Posterior vena cava (tissue), 2 donors: ENCODE measurements at regions not wholly inside any gene's neighbourhood (a gene's known extent, or its start where the extent isn't known, plus 50 kb on each side); places are given as distances from the start of the nearest gene placed in this dataset.
"Not testable (repeated sequence)": the region's sequence is repeated elsewhere in the genome, so short reads cannot be mapped to it uniquely, and the experiment has no call there.

Experiments
- DNase-seq: peaks from one replicate; pipeline ENCODE4 v3.0.0-alpha.2; 2020; ENCODE audit warnings: low spot score
- intact Hi-C, 2 donors: fragments of 100-400 bp; cut with DNase I; formaldehyde crosslinking; loops; one replicate each; pipeline versions ENCODE4 v1.14.1 to v1.14.2; 2022 to 2023
- donor health status: DM: yes; HTN: yes; CAD: no.
- donor health status: DM: yes; HTN: yes; CAD: no.

DNA sequence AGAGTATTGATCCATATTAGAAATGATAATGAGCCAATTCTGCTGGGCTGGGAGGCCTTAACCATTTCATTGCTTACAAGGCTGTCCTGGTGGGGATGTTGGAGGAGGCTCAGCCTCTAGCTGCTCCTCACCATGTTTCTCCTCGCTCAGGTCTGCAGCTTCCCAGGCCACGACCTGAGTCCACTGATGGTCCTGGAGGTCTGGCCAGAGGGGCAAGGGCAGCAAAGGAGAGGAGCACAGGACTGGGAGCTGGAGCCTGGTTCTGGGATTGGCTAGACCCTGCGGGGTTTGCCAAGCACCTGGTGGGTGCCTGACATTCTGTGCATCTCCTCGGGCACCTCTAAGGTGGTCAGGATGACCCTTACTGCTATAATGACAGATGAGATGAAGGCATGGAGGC, 92.6 kb downstream of the KIF26A start:
- intact Hi-C loops = no loop called here
- peak; percentile 37 for DNase-seq

DNA sequence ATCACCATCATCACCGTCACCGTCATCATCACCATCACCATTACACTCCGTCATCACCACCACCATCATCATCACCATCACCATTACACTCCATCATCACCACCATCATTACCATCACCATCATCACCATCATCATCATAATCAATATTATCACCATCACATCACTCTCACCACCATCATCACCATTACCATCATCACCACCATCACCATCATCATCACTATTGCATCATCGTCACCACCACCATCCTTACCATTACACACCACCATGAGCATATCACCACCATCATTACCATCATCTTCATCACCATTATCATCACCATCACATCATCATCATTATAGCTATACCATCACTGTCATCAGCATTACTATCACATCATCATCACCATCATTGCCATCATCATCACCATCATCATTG, 93.7 kb downstream of the KIF26A start:
- intact Hi-C loops = no loop called here

DNA sequence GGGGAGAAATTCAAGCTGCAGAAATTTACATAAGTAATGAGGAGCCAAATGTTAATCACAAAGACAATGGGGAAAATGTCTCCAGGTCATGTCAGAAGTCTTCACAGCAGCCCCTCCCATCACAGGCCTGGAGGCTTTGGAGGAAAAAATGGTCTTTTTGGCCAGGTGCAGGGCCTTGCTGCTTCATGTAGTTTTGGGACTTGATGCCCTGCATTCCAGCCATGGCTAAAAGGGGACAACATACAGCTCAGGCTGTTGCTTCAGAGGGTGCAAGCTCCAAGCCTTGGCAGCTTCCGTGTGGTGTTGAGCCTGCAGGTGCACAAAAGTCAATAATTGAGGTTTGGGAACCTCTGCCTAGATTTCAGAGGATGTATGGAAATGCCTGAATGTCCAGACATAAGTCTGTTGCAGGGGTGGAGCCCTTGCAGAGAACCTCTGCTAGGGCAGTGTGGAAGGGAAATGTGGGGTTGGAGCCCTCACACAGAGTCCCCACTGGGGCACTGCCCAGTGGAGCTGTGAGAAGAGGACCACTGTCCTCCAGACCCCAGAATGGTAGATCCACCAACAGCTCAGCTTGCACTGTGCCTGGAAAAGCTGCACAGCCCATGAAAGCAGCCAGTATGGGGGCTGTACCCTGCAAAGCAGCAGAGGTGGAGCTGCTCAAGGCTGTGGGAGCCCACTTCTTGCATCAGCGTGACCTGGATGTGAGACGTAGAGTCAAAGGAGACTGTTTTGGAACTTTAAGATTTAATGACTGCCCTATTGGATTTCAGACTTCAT, 95.8 kb downstream of the KIF26A start:
- DNase-seq = peak; percentile 71
- intact Hi-C loops = not testable (repeated sequence)

More for the DNA sequence above, 93.7 kb downstream of the KIF26A start:
- no peak for DNase-seq

DNA sequence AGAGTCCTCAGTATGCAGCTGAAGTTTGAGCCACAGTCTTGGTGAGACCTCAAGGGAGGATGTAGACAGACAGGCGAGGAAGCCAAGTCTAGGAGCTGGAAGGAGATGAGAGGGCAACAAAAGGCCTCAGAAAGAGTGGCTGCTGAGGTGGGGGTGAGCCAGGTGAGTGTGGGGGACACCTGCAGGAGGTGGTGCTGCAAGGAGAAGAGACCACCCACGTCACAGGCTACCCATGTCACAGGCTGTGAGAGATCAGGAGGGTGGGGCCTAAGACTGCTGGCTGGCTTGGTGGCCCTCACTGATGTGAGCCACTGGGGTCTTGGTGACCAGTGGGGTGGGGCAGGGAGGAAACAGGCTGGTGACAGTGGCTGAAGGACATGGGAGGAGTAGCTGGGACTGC, 97.3 kb downstream of the KIF26A start:
- DNase-seq = peak; percentile 38
- intact Hi-C loops = no loop called here

DNA sequence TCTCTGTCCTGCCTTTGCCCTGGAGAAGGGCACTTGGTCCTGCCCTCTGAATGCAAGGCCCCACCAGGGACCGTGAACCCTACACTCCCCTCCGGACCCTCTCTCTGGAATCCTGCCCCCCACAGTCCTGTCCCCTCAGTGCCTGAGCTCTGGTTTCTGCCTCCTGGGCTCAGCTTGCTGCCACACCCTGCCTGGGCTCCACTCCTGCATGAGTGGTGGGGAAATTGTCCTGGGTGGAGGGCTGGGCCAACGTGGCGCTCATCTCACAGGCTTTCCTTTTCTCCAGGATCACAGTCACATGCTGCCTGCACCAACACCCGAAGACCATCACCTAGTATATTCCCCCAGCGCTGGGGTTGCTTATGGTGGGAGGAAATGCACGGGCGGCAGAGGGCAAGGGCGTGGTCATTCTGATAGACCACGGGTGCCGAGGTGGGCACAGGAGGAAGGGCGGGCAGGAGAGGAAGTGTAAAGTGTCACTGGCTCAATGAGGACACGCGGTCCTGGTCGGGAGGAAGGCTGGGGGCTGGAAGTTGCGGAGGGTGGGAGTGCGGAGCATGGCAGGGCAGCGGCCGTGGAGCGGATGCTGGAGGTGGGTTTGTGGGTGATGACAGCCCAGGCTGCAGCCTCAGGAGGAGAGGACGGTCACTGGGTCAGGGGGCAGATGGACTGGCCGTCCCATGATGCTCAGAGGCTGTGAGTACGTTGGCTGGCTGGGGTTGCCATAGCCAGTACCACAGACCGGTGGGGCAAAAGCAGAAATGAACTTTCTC, 99.5 kb downstream of the KIF26A start:
- intact Hi-C loops = no loop called here
- no peak for DNase-seq

DNA sequence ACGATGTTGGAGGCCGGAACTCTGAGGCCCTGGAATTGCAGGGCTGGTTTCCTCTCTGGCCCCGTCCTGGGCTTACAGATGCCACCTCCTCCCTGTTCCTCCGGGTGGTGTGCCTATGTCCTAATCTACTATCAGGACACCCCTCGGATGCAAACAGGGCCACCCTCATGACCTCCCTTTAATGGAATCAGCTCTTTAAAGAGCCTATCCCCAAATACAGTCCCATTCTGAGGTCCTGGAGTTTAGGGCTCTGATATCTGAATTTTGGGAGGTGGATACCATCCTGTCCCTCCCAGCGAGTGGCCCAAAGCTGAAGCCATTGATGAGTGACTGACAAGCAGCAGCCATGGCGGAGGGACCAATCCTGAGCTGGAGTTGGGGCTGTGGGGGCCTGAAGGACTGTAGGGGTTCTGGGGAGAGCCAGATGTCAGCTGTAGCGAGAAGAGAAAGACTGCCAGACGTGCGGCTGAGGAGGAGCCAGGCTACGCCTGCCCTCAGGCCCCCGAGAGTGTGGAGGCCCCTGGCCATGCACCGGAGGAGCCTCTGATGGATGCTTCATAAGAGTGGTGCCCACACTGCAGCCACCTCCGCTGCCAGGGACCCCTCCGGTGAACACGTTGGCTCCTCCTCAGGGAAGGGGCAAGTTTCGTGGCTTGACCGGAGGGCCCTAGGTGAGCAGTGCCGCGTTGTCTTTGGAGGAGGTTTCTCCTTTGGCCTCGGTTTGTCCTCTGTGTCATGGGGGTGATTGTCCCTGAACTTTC, 100.2 kb downstream of the KIF26A start:
- intact Hi-C loops = no loop called here
- peak; percentile 74 for DNase-seq

DNA sequence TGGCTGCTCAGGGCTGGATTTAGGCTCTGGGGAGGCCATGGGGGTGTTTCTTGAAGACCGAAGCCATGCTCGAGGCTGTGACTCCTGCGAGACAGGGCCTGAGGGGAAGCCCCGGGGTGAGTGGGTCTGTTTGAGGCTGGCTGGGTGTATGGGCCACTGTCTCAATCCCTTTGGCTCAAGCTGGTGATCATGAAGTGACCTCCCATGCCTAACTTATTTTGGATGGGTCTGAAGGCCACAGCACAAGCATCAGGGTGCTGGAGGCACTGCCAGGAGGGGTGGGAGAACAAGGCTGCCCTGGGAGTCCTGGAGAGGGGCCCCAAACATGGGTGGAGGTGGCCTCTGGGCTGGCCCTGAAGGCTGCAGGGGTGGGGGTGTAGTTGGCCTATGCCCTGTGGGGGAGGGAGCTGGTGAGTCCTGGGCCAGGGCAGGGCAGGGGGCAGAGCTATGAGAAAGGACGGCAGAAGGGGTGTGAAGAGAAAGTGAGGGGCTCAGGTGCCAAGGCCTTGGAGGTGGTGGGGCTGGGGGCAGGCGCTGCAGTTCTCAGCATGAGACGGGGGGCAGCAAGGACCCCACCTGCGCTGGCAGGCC, 100.9 kb downstream of the KIF26A start:
- DNase-seq = peak; percentile 77
- intact Hi-C loops = no loop called here

DNA sequence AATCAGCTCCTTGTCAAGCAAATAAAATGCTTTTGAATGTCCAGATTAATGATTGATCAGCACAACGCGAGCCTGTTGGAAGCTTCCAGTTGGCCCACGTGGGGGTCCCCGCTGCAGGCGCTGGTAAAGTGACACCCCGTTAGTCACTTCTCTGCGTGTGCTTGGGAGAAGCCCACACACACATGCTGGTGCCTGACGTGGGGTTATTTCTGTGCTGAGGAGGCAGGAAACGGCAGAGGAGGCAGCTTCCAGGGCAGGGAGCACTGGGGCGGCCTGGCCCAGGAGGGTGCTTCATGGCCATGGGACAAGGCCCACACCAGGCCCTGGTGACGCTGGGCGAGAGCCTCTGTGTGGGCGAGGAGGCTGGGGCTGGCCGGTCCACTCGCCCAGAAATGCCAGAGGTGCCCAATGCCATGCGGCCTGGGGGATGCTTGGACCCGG, 101.5 kb downstream of the KIF26A start:
- intact Hi-C loops = no loop called here
- peak; percentile 53 for DNase-seq

DNA sequence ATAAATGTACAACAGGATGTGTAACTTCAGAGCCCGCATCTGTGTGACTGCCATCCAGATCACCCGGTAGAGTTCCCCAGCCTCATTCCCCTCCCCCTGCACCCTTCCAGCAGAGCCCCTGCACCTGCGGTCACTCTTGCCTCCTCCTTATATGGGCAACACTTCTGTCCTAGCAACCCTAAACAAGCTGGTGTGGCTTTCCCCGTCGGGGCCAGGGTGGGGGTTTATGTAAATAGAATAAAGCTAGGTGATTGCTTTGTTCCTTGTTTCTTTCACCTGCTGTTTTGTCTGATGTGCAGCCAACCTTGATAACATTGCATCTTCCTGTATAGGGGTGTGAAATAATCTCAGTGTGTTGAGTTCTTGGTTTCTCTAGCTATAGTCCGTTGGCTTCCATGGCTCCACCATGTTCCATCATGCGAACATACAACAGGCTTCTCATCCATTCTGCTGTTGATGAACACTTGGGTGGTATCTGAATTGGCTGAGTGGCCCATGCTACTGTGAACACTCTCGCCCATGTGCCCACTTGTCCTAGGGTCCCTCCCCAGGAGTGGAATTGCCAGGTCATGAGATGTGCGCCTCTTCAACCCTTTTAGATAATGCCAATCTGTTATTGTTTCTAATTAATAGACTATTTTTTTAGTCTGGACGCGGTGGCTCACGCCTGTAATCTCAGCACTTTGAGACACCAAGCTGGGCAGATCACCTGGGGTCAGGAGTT, 102.2 kb downstream of the KIF26A start:
- peak; percentile 34 for DNase-seq
- intact Hi-C loops = no loop called here

DNA sequence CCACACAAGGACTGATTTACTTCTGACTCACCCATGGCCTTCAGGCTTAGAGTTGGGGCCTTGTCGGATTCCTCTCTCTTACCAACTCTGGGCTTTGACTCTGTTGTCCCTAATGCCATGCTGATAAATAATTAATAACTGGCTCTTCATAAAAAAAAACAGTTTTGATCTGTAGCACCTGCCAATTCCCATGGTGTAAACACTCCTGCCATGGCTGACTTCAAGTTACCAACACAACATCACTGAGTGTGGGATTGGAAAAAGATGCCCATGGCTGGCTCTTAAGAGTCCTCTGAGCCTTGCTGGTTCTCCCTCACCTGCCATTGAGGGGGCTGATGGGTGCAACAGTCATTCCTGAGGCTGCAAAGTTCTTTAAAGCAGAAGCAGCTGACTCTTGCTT, 104.8 kb downstream of the KIF26A start:
- intact Hi-C loops = no loop called here
- DNase-seq = no peak

DNA sequence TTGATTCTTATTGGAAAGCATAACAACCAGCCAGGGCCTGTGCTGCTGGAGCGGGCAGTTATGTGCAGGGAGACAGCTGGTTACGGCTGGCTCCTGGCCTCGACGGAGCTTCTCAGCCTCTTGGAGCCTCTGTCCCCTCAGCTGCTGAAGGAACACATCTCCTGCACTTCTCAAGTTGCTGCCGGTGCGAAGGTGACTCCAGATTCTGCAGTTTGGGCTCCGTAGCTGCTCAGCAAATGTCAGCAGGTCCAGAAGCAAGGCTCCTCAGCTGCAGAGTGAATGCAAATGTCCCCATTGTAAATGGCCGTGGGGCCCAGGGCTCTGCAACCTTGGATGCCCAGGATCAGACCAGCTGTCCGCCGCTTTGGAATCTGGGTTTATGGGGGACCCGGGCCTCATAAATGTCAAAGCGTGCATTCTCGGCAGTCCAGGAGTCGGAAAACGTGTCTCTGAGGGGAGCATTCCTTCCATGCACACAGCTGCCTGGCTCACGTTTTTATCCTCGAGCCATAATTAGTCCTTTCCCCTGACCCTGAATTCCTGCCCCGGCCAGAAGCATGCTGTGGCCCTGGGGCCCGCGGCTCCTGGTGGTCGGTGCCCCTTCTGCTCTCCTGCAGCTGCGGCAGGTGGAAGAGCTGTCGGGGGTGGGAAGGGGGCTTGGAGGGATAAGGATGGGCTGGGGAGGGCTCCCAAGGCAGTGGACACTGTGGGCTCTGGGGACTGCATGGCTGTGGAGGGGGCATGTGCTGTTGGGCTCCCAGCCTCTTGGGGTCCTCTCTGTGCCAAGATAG, 106.0 kb downstream of the KIF26A start:
- intact Hi-C loops = loop anchor here in 1 of 2 donors (5.0 kb wide), 1 partner anchor 1467 kb away; the partner anchor contains the start of gene TRAF3
- peak; percentile 62 for DNase-seq

DNA sequence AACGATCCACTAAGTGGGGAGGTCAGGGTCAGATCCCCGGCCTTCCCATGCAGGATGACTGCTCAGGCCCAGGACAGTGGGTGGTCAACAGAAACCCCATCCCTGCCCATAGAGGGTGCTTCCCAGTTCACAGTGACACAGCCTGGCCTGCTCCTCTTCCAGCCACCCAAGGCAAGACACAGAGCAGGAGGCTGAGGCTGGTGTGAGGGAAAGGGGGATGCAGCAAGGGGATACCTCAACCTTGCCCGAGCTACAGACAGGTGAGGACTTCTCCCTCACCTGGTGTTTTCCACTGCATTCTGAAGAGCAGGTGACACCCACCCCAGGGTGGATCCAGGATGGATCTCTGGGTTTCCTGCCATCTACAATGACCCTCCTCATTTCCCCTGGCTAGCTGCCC, 106.7 kb downstream of the KIF26A start:
- peak; percentile 24 for DNase-seq

DNA sequence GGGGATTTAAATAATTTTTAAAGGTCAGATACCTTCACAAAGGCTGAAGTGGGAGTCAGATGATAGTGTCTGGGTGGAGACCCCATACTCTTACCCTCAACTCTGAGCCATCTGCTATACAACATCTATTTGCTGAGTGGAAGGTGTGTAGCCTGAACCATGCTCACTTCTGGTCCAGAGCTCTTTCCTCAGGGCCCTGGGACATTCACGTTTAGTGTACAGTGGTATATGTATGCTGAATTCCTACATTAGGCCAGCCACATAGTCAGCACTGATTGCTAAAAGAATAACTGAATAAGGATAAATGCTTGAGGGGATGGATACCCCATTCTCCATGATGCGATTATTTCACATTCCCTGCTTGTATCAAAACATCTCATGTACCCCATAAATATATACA, 107.3 kb downstream of the KIF26A start:
- no peak for DNase-seq
- intact Hi-C loops = loop anchor here in 1 of 2 donors (5.0 kb wide), 1 partner anchor 1468 kb away; the partner anchor contains the start of gene TRAF3

More for the DNA sequence above, 106.7 kb downstream of the KIF26A start:
- intact Hi-C loops = loop anchor here in 1 of 2 donors (5.0 kb wide), 1 partner anchor 1468 kb away; the partner anchor contains the start of gene TRAF3

DNA sequence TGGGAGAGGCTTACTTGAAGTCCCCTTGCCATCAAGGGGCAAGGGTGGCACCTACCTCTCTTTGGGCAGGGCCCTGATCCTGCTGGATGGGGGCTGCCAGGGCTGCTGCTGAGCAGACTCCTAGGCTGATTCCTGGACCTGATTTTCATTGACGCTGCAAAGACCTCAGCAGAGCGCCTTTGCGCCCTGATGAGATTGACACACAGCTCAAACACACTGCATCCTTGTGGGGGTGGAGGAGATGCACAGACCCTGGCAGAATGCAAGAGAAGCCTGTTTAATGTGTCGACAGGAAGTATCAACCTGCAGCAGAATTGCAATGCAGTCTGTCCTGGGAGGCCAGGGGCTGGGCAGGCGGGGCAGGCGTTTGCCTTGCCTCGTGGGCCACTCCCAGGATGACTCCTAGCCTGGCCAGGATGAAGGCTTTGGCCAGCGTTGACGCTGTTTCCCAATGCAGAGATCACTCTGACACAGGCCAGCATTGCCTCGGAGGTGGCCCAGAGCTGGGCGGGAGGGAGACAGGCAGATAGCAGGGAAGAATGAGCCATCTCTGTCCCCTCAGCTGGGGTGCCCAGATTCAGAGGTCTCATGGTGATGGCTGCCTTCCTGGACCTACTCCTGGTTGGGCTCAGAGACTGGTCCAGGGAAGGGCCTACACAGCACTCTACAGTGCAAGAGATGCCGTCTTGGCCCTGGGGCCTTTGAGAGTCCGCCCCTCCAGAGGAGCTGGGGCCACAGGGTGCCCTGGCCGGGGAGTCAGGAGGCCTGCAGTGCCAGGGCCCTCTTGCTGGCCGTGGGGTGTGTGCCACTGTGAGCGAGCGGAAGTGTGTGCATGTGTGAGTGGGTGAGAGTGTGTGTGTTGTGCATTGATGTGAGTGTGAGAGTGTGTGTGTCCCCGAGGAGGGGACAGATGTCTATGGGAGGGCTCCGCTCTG, 108.3 kb downstream of the KIF26A start:
- intact Hi-C loops = loop anchor here in 1 of 2 donors (5.0 kb wide), 1 partner anchor 1469 kb away; the partner anchor contains the start of gene TRAF3
- peak; percentile 47 for DNase-seq

DNA sequence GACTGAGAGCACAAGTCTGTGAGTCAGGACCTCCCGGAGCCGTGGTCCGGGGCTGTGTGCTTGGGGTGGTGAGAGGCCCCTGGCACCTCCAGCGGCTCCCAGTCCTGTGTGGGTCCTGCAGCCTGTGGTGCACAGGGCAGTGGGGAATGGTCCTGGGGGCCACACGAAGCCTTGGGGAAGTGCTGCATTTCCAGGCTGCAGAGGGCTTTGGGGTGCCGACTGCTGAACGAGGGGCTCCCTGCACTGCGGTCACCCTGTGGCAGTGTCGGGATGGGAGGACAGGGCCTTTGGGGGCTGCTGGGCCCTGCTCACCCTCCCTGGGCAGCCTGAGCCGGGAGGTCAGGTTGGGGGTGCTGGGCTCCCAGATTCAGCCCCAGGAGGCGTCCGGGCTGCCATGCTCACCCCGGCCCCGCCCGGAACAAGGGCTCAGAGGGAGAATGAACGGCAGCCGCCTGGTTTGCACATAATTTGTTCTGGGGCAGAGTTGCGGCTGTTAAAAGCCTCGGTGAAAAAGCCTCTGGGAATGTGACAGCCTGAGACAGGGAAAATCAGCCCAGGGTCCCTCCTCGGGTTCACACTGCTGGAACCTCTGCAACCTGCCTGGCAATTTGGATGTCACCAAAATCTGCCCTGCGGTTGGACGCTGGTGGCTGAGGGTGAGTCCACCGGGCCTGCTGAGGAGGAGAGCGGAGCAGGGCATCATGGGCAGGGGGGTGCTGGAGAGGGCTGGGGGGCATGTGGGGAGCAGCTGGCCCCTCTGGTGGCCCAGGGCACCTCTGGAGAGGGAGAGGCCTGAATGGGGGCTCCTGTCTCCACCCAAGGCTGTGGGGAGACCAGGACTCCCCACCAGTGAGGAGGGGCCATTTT, 109.2 kb downstream of the KIF26A start:
- DNase-seq = peak; percentile 71
- intact Hi-C loops = loop anchor here in 1 of 2 donors (5.0 kb wide), 1 partner anchor 1470 kb away; the partner anchor contains the start of gene TRAF3
